GM12891 (cell line): ENCODE measurements at regions not wholly inside any gene's neighbourhood (a gene's known extent, or its start where the extent isn't known, plus 50 kb on each side); places are given as distances from the start of the nearest gene placed in this dataset.

Source experiments
- SPI1 ChIP-seq: IDR thresholded peaks from 2 replicates; pipeline ENCODE4 v1.6.1; 2011; ENCODE audit warnings: low read depth, low read length, control low read depth
- TAF1 ChIP-seq: IDR thresholded peaks from 2 replicates; pipeline ENCODE4 v1.6.1; 2011; ENCODE audit warnings: low read depth, low read length, control low read depth

DNA sequence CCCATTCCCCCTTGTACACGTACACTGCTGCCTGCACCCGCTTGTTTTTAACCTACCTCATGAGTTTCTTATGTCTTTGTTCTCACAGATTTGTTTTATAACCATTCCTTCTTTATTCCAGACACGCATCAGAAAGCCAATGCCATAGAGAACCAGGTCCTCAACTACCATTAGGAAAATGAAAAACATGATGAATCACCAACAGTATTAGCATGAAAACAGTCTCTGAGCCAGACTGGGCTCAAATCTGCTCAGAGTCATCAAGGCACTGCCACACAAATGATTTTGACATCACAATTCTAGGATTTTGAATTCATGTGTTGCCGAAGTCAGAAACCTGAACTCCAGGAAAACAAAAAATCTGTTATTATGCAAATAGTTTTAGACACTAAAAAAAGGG is 394.1 kb upstream of the GRIA1 start:
- no peak for TF ChIP-seq TAF1
- no peak for TF ChIP-seq SPI1
